ENCODE measurements at regions not wholly inside any gene's neighbourhood (a gene's known extent, or its start where the extent isn't known, plus 50 kb on each side); places are given as distances from the start of the nearest gene placed in this dataset.

- Mint-ChIP-seq H3K36me3 (peaks cover 3% of the 10 kb centered on the region), H3K9me3 (peaks cover 5% of the 10 kb centered on the region), H3K4me1 (ENCODE audit: unreplicated experiment) (peaks cover 18% of the 10 kb centered on the region), H3K4me3 (no peak overlapping the region), H3K27me3 (no peaks in the 10 kb centered on the region), H3K27ac (no peak overlapping the region)
- TF ChIP-seq CTCF (conservative IDR thresholded peaks at IDR 0.05) = no peak
- no peak for DNase-seq (ENCODE audit: extremely low spot score, unreplicated experiment)
Measured at GRCh38 chr6:23524548-23524947, 601.5 kb upstream of the NRSN1 start.

- Mint-ChIP-seq H3K9me3 (peaks cover 5% of the 10 kb centered on the region), H3K36me3 (peaks cover 3% of the 10 kb centered on the region), H3K27ac (no peak overlapping the region), H3K4me3 (no peak overlapping the region), H3K27me3 (no peaks in the 10 kb centered on the region), H3K4me1 (ENCODE audit: unreplicated experiment) (peaks cover 18% of the 10 kb centered on the region)
- DNase-seq (ENCODE audit: extremely low spot score, unreplicated experiment) = no peak
- TF ChIP-seq CTCF (conservative IDR thresholded peaks at IDR 0.05) = no peak
Measured at GRCh38 chr6:23526526-23526925, 599.5 kb upstream of the NRSN1 start.

GRCh38 chr6:23529902-23530301 is 596.1 kb upstream of the NRSN1 start:
- TF ChIP-seq CTCF (conservative IDR thresholded peaks at IDR 0.05) = no peak
- peaks cover 5% of the 10 kb centered on the region for H3K9me3 Mint-ChIP-seq
- no peak for DNase-seq (ENCODE audit: extremely low spot score, unreplicated experiment)
- no peak overlapping the region for H3K27ac Mint-ChIP-seq
- H3K4me1 Mint-ChIP-seq (ENCODE audit: unreplicated experiment) = peaks cover 14% of the 10 kb centered on the region
- no peak overlapping the region for H3K4me3 Mint-ChIP-seq
- H3K27me3 Mint-ChIP-seq = no peaks in the 10 kb centered on the region
- peaks cover 3% of the 10 kb centered on the region for H3K36me3 Mint-ChIP-seq

- H3K4me3 Mint-ChIP-seq = no peak overlapping the region
- H3K27ac Mint-ChIP-seq = no peak overlapping the region
- TF ChIP-seq CTCF (conservative IDR thresholded peaks at IDR 0.05) = no peak
- no peaks in the 10 kb centered on the region for H3K27me3 Mint-ChIP-seq
- DNase-seq (ENCODE audit: extremely low spot score, unreplicated experiment) = no peak
- peaks cover 5% of the 10 kb centered on the region for H3K9me3 Mint-ChIP-seq
- peaks cover 3% of the 10 kb centered on the region for H3K36me3 Mint-ChIP-seq
- H3K4me1 Mint-ChIP-seq (ENCODE audit: unreplicated experiment) = peaks cover 9% of the 10 kb centered on the region
Measured at GRCh38 chr6:23531666-23532065, 594.3 kb upstream of the NRSN1 start.

GRCh38 chr6:23532227-23532626 is 593.8 kb upstream of the NRSN1 start:
- Mint-ChIP-seq H3K4me1 (ENCODE audit: unreplicated experiment) (peaks cover 5% of the 10 kb centered on the region), H3K9me3 (peaks cover 7% of the 10 kb centered on the region), H3K27me3 (no peaks in the 10 kb centered on the region), H3K4me3 (no peak overlapping the region), H3K27ac (no peak overlapping the region), H3K36me3 (peaks cover under 1% of the 10 kb centered on the region)
- DNase-seq (ENCODE audit: extremely low spot score, unreplicated experiment) = no peak
- TF ChIP-seq CTCF (conservative IDR thresholded peaks at IDR 0.05) = no peak

- TF ChIP-seq CTCF (conservative IDR thresholded peaks at IDR 0.05) = no peak
- Mint-ChIP-seq H3K4me3 (no peak overlapping the region), H3K36me3 (peaks cover 3% of the 10 kb centered on the region), H3K27me3 (no peaks in the 10 kb centered on the region), H3K4me1 (ENCODE audit: unreplicated experiment) (peaks cover 5% of the 10 kb centered on the region), H3K27ac (no peak overlapping the region), H3K9me3 (peaks cover 14% of the 10 kb centered on the region)
- DNase-seq (ENCODE audit: extremely low spot score, unreplicated experiment) = no peak
Measured at GRCh38 chr6:23533311-23533710, 592.7 kb upstream of the NRSN1 start.

Measured in type B pancreatic cell (in vitro differentiated cells).